Lower leg skin (tissue), 4 donors: ENCODE measurements at regions not wholly inside any gene's neighbourhood (a gene's known extent, or its start where the extent isn't known, plus 50 kb on each side); places are given as distances from the start of the nearest gene placed in this dataset.

Experiments
- DNase-seq, 2 donors: peaks; one replicate each; pipeline ENCODE4 v3.0.0-alpha.2; 2019; ENCODE audit warnings: low spot score in 2 of 2
- H3K4me3 ChIP-seq: fragments of 200-600 bp; sonication (generic); 2 replicates; pipeline ENCODE4 v1.5.1; 2017; ENCODE audit warnings: mild to moderate bottlenecking, low read depth; ENCODE audit not compliant: poor library complexity, severe bottlenecking
- CTCF ChIP-seq, 3 donors: fragments of 450-650 bp; IDR thresholded peaks; one replicate each; pipeline ENCODE4 v1.5.1; 2016; ENCODE audit warnings: antibody characterized with exemption in 3 of 3, mild to moderate bottlenecking in 3 of 3, moderate library complexity in 2 of 3
- POLR2A ChIP-seq, 2 donors: fragments of 450-650 bp; IDR thresholded peaks; one replicate each; pipeline ENCODE4 v1.6.1; 2016 to 2017; ENCODE audit warnings: antibody characterized with exemption in 2 of 2, mild to moderate bottlenecking in 1 of 2, moderate library complexity in 1 of 2
- WGBS, 2 donors: methylation state at CpG; one replicate each; pipeline ENCODE4 v1.1.5; 2018; 5-methylcytosine and 5-hydroxymethylcytosine counted together
- intact Hi-C: fragments of 100-400 bp; cut with DNase I; formaldehyde crosslinking; loops from one replicate; pipeline ENCODE4 v1.15.0; 2023; ENCODE audit warnings: low total_unique reads

- no peak overlapping the region for H3K4me3 ChIP-seq
- TF ChIP-seq CTCF (IDR thresholded peaks at IDR 0.05): no peak
- no peak for TF ChIP-seq POLR2A (IDR thresholded peaks at IDR 0.05)
- WGBS, 2 donors: 67 to 88% methylated on average over 4 of the region's 4 CpGs
- intact Hi-C loops: no loop called here
- DNase-seq: no peak
Measured at GRCh38 chr6:14950103-14950969, 295.5 kb upstream of the JARID2 start.

GRCh38 chr6:14950970-14951276 lies 294.9 kb upstream of the JARID2 start:
- TF ChIP-seq CTCF (IDR thresholded peaks at IDR 0.05) (no peak), POLR2A (IDR thresholded peaks at IDR 0.05) (no peak)
- intact Hi-C loops: no loop called here
- H3K4me3 ChIP-seq: no peak overlapping the region
- no peak for DNase-seq
- 70 to 100% methylated on average over 2 of the region's 2 CpGs for WGBS, 2 donors

GRCh38 chr6:14951704-14952103 lies 294.2 kb upstream of the JARID2 start:
- intact Hi-C loops: no loop called here
- no peak overlapping the region for H3K4me3 ChIP-seq
- no peak for TF ChIP-seq POLR2A (IDR thresholded peaks at IDR 0.05)
- no peak for TF ChIP-seq CTCF (IDR thresholded peaks at IDR 0.05)
- DNase-seq: no peak
- WGBS, 2 donors: 42 to 50% methylated on average over 1 of the region's 1 CpG

- no peak for TF ChIP-seq POLR2A (IDR thresholded peaks at IDR 0.05)
- TF ChIP-seq CTCF (IDR thresholded peaks at IDR 0.05): no peak
- no peak for DNase-seq
- no peak overlapping the region for H3K4me3 ChIP-seq
- intact Hi-C loops: no loop called here
- WGBS, 2 donors: 92% methylated on average over 6 of the region's 6 CpGs
Measured at GRCh38 chr6:14953836-14954235, 292.0 kb upstream of the JARID2 start.

- no peak for TF ChIP-seq CTCF (IDR thresholded peaks at IDR 0.05)
- TF ChIP-seq POLR2A (IDR thresholded peaks at IDR 0.05): no peak
- no peak for DNase-seq
- intact Hi-C loops: no loop called here
- no peak overlapping the region for H3K4me3 ChIP-seq
- WGBS, 2 donors: 71 to 81% methylated on average over 7 of the region's 7 CpGs
Measured at GRCh38 chr6:14957355-14958059, 288.4 kb upstream of the JARID2 start.
